Activated B cell treated with CpG ODN at 0.5 μM for 24 hours (primary cell): ENCODE measurements at regions not wholly inside any gene's neighbourhood (a gene's known extent, or its start where the extent isn't known, plus 50 kb on each side); places are given as distances from the start of the nearest gene placed in this dataset.

ENCODE experiments used
- ATAC-seq: fragments of 200-7000 bp; cut with Tn5 transposase; one replicate; pipeline ENCODE4 v1.10.0; 2021; ENCODE audit warnings: low read depth, mild to moderate bottlenecking, moderate library complexity
- CTCF ChIA-PET: fragments of 350-600 bp; sonication (Branson Sonifier 250); formaldehyde crosslinking; loops from one replicate; lab custom pipeline; 2021; ENCODE audit warnings: antibody characterized with exemption; lab: Charles Lee
- POLR2A ChIA-PET: fragments of 350-600 bp; sonication (Branson Sonifier 250); formaldehyde crosslinking; loops from one replicate; lab custom pipeline; 2021; ENCODE audit warnings: antibody characterized with exemption; lab: Charles Lee
- DNase-seq: peaks from one replicate; pipeline ENCODE4 v3.0.0; 2022
- H3K27ac Mint-ChIP-seq: one replicate; pipeline ENCODE4 v1.8.0; 2020; ENCODE audit warnings: mixed read lengths
- H3K27me3 Mint-ChIP-seq: one replicate; pipeline ENCODE4 v1.8.0; 2021; ENCODE audit warnings: mixed read lengths
- H3K36me3 Mint-ChIP-seq: one replicate; pipeline ENCODE4 v1.8.0; 2021; ENCODE audit warnings: low read depth, mixed read lengths
- H3K4me1 Mint-ChIP-seq: one replicate; pipeline ENCODE4 v1.8.0; 2021; ENCODE audit warnings: mixed read lengths
- H3K4me3 Mint-ChIP-seq: one replicate; pipeline ENCODE4 v1.8.0; 2020; ENCODE audit warnings: mild to moderate bottlenecking, mixed read lengths
- H3K9me3 Mint-ChIP-seq: one replicate; pipeline ENCODE4 v1.8.0; 2020; ENCODE audit warnings: mixed read lengths
- intact Hi-C: fragments of 100-400 bp; cut with micrococcal nuclease; formaldehyde crosslinking; loops from one replicate; pipeline ENCODE4 v1.15.1; 2024
- TF ChIP-seq, protein P1 (sequence below): fragments of 200-600 bp; IDR thresholded peaks from one replicate; pipeline ENCODE4 v1.8.0; 2022; ENCODE audit warnings: antibody characterized with exemption, mild to moderate bottlenecking

- no peak for ATAC-seq
- H3K9me3 Mint-ChIP-seq: peaks cover 7% of the 10 kb centered on the region
- H3K27ac Mint-ChIP-seq: no peak overlapping the region
- DNase-seq: no peak
- peaks cover 3% of the 10 kb centered on the region for H3K4me1 Mint-ChIP-seq
- H3K4me3 Mint-ChIP-seq: no peak overlapping the region
- ChIA-PET POLR2A (no interaction called here), CTCF (no interaction called here)
- intact Hi-C loops: no loop called here
- no peaks in the 10 kb centered on the region for H3K36me3 Mint-ChIP-seq
- no peaks in the 10 kb centered on the region for H3K27me3 Mint-ChIP-seq
- TF ChIP-seq, protein P1, sequence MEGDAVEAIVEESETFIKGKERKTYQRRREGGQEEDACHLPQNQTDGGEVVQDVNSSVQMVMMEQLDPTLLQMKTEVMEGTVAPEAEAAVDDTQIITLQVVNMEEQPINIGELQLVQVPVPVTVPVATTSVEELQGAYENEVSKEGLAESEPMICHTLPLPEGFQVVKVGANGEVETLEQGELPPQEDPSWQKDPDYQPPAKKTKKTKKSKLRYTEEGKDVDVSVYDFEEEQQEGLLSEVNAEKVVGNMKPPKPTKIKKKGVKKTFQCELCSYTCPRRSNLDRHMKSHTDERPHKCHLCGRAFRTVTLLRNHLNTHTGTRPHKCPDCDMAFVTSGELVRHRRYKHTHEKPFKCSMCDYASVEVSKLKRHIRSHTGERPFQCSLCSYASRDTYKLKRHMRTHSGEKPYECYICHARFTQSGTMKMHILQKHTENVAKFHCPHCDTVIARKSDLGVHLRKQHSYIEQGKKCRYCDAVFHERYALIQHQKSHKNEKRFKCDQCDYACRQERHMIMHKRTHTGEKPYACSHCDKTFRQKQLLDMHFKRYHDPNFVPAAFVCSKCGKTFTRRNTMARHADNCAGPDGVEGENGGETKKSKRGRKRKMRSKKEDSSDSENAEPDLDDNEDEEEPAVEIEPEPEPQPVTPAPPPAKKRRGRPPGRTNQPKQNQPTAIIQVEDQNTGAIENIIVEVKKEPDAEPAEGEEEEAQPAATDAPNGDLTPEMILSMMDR: no peak
Measured at GRCh38 chr10:76735866-76736265, 901.7 kb downstream of the KCNMA1 start.

DNA sequence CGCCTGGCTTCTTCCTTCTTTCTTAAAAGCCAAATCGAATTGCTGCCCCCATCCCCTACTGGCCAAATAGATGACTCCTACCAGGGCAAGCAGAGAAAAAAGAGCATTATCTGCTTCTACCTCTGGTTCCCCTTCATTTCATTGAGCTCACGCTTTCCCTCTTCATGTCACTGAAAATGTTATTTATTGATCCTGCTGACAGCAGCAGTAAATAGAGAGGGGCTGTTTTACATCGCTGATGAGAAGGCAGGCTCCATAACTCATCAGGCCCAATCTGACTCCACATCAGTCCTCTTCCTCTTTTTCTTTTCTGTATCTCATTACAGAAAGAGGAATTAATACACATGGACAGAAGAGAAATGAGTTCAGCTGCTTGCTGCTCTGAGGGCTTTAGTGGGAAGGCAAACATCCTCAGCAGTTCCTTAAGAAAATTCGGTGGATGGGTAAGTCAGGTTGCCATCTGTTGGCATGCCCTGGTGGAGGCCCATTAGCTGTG lies 904.1 kb downstream of the KCNMA1 start:
- ChIA-PET CTCF (no interaction called here), POLR2A (no interaction called here)
- no peak for ATAC-seq
- H3K27me3 Mint-ChIP-seq: peaks cover 3% of the 10 kb centered on the region
- no peaks in the 10 kb centered on the region for H3K36me3 Mint-ChIP-seq
- no peak for DNase-seq
- no peak overlapping the region for H3K4me3 Mint-ChIP-seq
- H3K4me1 Mint-ChIP-seq: peaks cover 3% of the 10 kb centered on the region
- TF ChIP-seq, protein P1: no peak
- H3K27ac Mint-ChIP-seq: no peak overlapping the region
- intact Hi-C loops: no loop called here
- H3K9me3 Mint-ChIP-seq: peaks cover 10% of the 10 kb centered on the region

- ATAC-seq (no peak), DNase-seq (no peak)
- intact Hi-C loops: no loop called here
- ChIA-PET POLR2A (no interaction called here), CTCF (no interaction called here)
- Mint-ChIP-seq H3K4me3 (no peak overlapping the region), H3K9me3 (peaks cover 10% of the 10 kb centered on the region), H3K4me1 (peaks cover 3% of the 10 kb centered on the region), H3K27me3 (peaks cover 5% of the 10 kb centered on the region), H3K27ac (no peak overlapping the region), H3K36me3 (no peaks in the 10 kb centered on the region)
- TF ChIP-seq, protein P1: no peak
Measured at GRCh38 chr10:76732306-76732705, 905.3 kb downstream of the KCNMA1 start.

DNA sequence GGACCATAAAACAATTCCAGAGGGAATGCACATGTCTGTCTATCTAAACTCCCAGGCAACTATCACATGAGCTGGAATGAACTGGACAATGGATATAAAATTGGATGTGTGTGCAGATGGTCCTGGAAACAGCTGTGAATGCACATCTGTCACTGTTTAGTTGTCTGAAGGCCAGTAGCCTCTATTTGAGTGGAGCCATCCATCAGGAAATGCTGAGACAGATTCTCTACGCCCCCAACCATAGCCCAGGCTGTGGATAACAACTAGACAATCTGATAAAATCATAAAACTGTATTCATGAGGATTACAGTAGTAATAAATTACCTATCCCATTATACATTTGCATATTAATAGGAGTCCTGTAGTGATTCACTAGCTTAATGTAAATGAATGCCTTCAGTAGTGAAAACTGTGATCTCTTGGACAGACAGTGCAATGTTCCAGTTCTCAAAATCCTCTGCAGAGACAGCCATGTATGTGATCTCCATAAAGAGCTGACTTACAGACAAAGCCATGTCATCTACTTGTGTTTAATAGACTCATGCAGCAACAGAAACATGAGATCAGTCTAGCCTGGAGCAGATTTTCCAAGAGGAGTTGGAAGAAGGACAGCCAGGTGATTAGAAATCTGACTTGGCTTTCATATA lies 907.6 kb downstream of the KCNMA1 start:
- Mint-ChIP-seq H3K4me3 (no peak overlapping the region), H3K36me3 (no peaks in the 10 kb centered on the region), H3K27ac (no peak overlapping the region), H3K27me3 (peaks cover 5% of the 10 kb centered on the region), H3K9me3 (peaks cover 10% of the 10 kb centered on the region), H3K4me1 (no peaks in the 10 kb centered on the region)
- CTCF ChIA-PET: no interaction called here
- ATAC-seq (no peak), DNase-seq (no peak)
- intact Hi-C loops: no loop called here
- TF ChIP-seq, protein P1: no peak
- POLR2A ChIA-PET: no interaction called here

GRCh38 chr10:76729346-76729745 lies 908.3 kb downstream of the KCNMA1 start:
- Mint-ChIP-seq H3K27me3 (peaks cover 5% of the 10 kb centered on the region), H3K27ac (no peak overlapping the region), H3K4me3 (no peak overlapping the region), H3K4me1 (no peaks in the 10 kb centered on the region), H3K9me3 (peaks cover 10% of the 10 kb centered on the region), H3K36me3 (no peaks in the 10 kb centered on the region)
- TF ChIP-seq, protein P1: no peak
- intact Hi-C loops: no loop called here
- no peak for ATAC-seq
- CTCF ChIA-PET: no interaction called here
- POLR2A ChIA-PET: no interaction called here
- DNase-seq: no peak
